ENCODE measurements at regions not wholly inside any gene's neighbourhood (a gene's known extent, or its start where the extent isn't known, plus 50 kb on each side); places are given as distances from the start of the nearest gene placed in this dataset.

- TF ChIP-seq CTCF (IDR thresholded peaks at IDR 0.05), result no peak
- no peak for TF ChIP-seq POLR2A (IDR thresholded peaks at IDR 0.05)
Observed at GRCh38 chr6:108797951-108798669, 50.1 kb upstream of the ARMC2 start.

Measured in esophagus squamous epithelium (tissue), 4 donors.